HepG2 (cell line): ENCODE measurements at regions not wholly inside any gene's neighbourhood (a gene's known extent, or its start where the extent isn't known, plus 50 kb on each side); places are given as distances from the start of the nearest gene placed in this dataset.

Experiments used
- ATAC-seq: fragments of 200-7000 bp; cut with Tn5 transposase; 3 replicates; pipeline ENCODE4 v1.9.1; 2020; ENCODE audit warnings: mild to moderate bottlenecking, moderate library complexity
- BruUV-seq: library from RNA; stranded (reverse); fragments of 400-500 nt; replicated peaks from 2 replicates; lab custom pipeline; 2021; lab: Mats Ljungman, UMichigan
- CTCF ChIA-PET: fragments of 300-600 bp; formaldehyde crosslinking; extraction: SDS; loops from one replicate; lab custom pipeline; 2021; ENCODE audit warnings: low total read pairs, inconsistent platforms, low intra/inter-chr PET ratio; lab: Yijun Ruan, JAX
- POLR2A ChIA-PET: fragments of 350-600 bp; sonication (Branson Sonifier 250); formaldehyde crosslinking; loops from one replicate; lab custom pipeline; 2020; ENCODE audit warnings: antibody characterized with exemption, inconsistent platforms; lab: Yijun Ruan, JAX
- DNase-seq: peaks from one replicate; pipeline ENCODE4 v3.0.0-alpha.2; 2015; ENCODE audit warnings: low spot score
- FAIRE-seq: peaks from 3 replicates; lab custom pipeline; 2011; peaks lifted over from hg19 to GRCh38; lab: Jason Lieb, UNC
- H2AFZ ChIP-seq: one replicate; pipeline ENCODE4 v1.6.1; 2011; ENCODE audit warnings: low read length, inconsistent platforms
- H3K27ac ChIP-seq: fragments of 300-600 bp; 3 replicates; pipeline ENCODE4 v1.8.0; 2011; ENCODE audit warnings: mixed run types, mild to moderate bottlenecking, mixed read lengths, low read length, inconsistent platforms; ENCODE audit not compliant: insufficient read depth; ENCODE audit errors: extremely low read length
- H3K27me3 ChIP-seq, 2 experiments: fragments of 200-600 bp in 1 of 2; 2 replicates in 1 of 2; 3 replicates in 1 of 2; pipeline versions ENCODE4 v1.6.0 to v1.8.0; 2011; ENCODE audit warnings: low read length in 2 of 2, mild to moderate bottlenecking in 2 of 2, moderate library complexity in 2 of 2, inconsistent platforms in 1 of 2; ENCODE audit not compliant: insufficient read depth in 2 of 2, control insufficient read depth in 1 of 2
- H3K36me3 ChIP-seq, 2 experiments: fragments of 200-600 bp in 1 of 2; replicated peaks in 1 of 2; 2 replicates in 1 of 2; 3 replicates in 1 of 2; pipeline versions ENCODE4 v1.5.1 to v1.8.0; 2011; ENCODE audit warnings: low read length in 2 of 2, inconsistent platforms in 1 of 2; ENCODE audit not compliant: insufficient read depth in 2 of 2, control insufficient read depth in 1 of 2
- H3K4me1 ChIP-seq: 2 replicates; pipeline ENCODE4 v1.5.1; 2012; ENCODE audit warnings: low read length, inconsistent platforms; ENCODE audit not compliant: insufficient read depth
- H3K4me2 ChIP-seq: 2 replicates; pipeline ENCODE4 v1.6.0; 2011; ENCODE audit warnings: low read depth, low read length, inconsistent platforms
- H3K4me3 ChIP-seq, 3 experiments: fragments of 200-600 bp in 1 of 3; sonication (generic), shearing (Covaris generic) in 1 of 3; replicated peaks in 1 of 3; 2 replicates each; pipeline ENCODE4 v1.5.1; 2011 to 2016; ENCODE audit warnings: low read length in 3 of 3, inconsistent platforms in 2 of 3, low read depth in 2 of 3, mild to moderate bottlenecking in 2 of 3, control low read depth in 1 of 3, mixed read lengths in 1 of 3; ENCODE audit not compliant: insufficient read depth in 1 of 3
- H3K79me2 ChIP-seq: one replicate; pipeline ENCODE4 v1.6.1; 2011; ENCODE audit warnings: low read length, inconsistent platforms; ENCODE audit not compliant: insufficient read depth
- H3K9ac ChIP-seq: 2 replicates; pipeline ENCODE4 v1.6.0; 2011; ENCODE audit warnings: mild to moderate bottlenecking, low read depth, low read length, inconsistent platforms; ENCODE audit not compliant: insufficient read depth
- H3K9me3 ChIP-seq: 2 replicates; pipeline ENCODE4 v1.5.1; 2012; ENCODE audit warnings: mild to moderate bottlenecking, low read length
- H4K20me1 ChIP-seq: 2 replicates; pipeline ENCODE4 v1.6.0; 2011; ENCODE audit warnings: inconsistent platforms, mild to moderate bottlenecking, low read length, moderate library complexity; ENCODE audit not compliant: insufficient read depth
- MAFK ChIP-seq, 2 experiments: IDR thresholded peaks in 1 of 2; conservative IDR thresholded peaks in 1 of 2; 2 replicates each; pipeline ENCODE4 v1.6.1; 2011; ENCODE audit warnings: improper control_type of control experiment in 2 of 2, low read length in 2 of 2
- SP2 ChIP-seq: sonication (generic); formaldehyde crosslinking; IDR thresholded peaks from 2 replicates; pipeline ENCODE4 v1.5.1; 2020; ENCODE audit warnings: mild to moderate bottlenecking, missing genetic modification reagents
- STAT5B ChIP-seq: sonication (generic); formaldehyde crosslinking; IDR thresholded peaks from 2 replicates; pipeline ENCODE4 v1.4.0; 2020; ENCODE audit warnings: missing genetic modification reagents
- ZNF354B ChIP-seq: sonication (generic); formaldehyde crosslinking; IDR thresholded peaks from 2 replicates; pipeline ENCODE4 v1.8.0; 2022; ENCODE audit warnings: mild to moderate bottlenecking, missing genetic modification reagents
- WGBS: methylation state at CpG from one replicate; pipeline ENCODE4 v1.1.6; 2017; ENCODE audit warnings: low lambda C conversion rate; 5-methylcytosine and 5-hydroxymethylcytosine counted together
- in situ Hi-C: cut with HindIII; loops from 2 replicates; pipeline ENCODE4 v1.10.0; 2017; ENCODE audit warnings: low pct_unique_long_range_greater_than_20kb; ENCODE audit not compliant: extremely low pct_ligation_motif_present
- intact Hi-C: fragments of 100-400 bp; cut with micrococcal nuclease; formaldehyde crosslinking; loops from one replicate; pipeline ENCODE4 v1.10.0; 2022; ENCODE audit not compliant: unreplicated experiment
- TF ChIP-seq, protein P1 (sequence below): sonication (generic); formaldehyde crosslinking; IDR thresholded peaks from 2 replicates; pipeline ENCODE4 v1.4.0; 2020; ENCODE audit warnings: low read depth, mild to moderate bottlenecking, missing genetic modification reagents

DNA sequence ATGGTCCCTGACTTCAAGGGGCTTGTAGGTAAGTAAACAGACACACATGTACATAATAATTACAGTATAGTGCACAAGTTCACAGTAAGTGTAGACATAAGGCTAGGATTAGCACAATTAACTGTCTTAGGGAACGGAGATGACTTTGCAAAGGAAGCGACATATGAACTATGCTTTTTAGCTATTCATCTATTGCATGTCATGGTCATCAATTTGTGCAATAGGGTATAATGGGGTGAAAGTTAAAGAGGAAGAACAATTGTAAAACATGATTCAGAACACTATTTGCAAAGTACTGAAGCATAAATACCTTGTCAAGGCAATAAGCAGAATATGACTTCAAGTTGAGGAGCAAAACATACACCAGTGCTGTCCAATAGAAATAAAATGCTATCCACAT, 112.3 kb upstream of the SLC8A1 start:
- in situ Hi-C loops: no loop called here
- WGBS: 1% methylated on average over 2 of the region's 2 CpGs
- no peak for FAIRE-seq

DNA sequence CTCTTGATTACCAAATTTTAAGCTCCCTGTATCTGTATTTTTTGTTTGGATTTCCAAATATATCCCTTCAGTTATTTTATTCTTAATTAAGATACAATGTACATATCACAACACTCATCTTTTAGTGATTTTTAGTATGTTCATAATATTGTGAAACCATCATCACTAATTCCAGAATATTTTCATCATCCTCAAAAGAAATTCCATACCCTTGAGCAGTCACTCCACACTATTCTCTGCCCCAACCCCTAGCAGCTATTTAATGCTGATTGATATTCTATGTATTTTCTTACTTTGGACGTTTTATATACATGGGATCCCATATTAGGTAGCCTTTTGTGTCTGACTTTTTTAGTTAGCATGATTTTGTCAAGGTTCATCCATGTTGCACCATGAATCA, 127.4 kb upstream of the SLC8A1 start:
- H3K9me3 ChIP-seq: no peaks in the 10 kb centered on the region
- no peaks in the 10 kb centered on the region for H4K20me1 ChIP-seq
- intact Hi-C loops: no loop called here
- H3K36me3 ChIP-seq: no peaks in the 10 kb centered on the region
- H3K4me1 ChIP-seq: no peaks in the 10 kb centered on the region
- H3K27ac ChIP-seq: no peak overlapping the region
- WGBS: 2% methylated on average over 1 of the region's 1 CpG
- FAIRE-seq (no peak), ATAC-seq (no peak), DNase-seq (no peak)
- H3K27me3 ChIP-seq: no peaks in the 10 kb centered on the region
- ChIA-PET POLR2A (no interaction called here), CTCF (no interaction called here)
- TF ChIP-seq MAFK (conservative IDR thresholded peaks at IDR 0.05 in 1 of 2, IDR thresholded peaks at IDR 0.05 in 1 of 2; ENCODE audit: low read length in 2 of 2) (0 out of 4 replicates have a peak, but pooled peaks of 1 of the 2 experiments have one; percentile 2), SP2 (no peak)
- no peak overlapping the region for H3K9ac ChIP-seq
- H3K79me2 ChIP-seq: no peaks in the 10 kb centered on the region
- no TSS peak for BruUV-seq
- H3K4me3 ChIP-seq: no peak overlapping the region
- in situ Hi-C loops: no loop called here
- no peak overlapping the region for H3K4me2 ChIP-seq
- H2AFZ ChIP-seq: no peak overlapping the region

More for the DNA sequence above, 112.3 kb upstream of the SLC8A1 start:
- no peaks in the 10 kb centered on the region for H3K79me2 ChIP-seq
- TF ChIP-seq, protein P1, sequence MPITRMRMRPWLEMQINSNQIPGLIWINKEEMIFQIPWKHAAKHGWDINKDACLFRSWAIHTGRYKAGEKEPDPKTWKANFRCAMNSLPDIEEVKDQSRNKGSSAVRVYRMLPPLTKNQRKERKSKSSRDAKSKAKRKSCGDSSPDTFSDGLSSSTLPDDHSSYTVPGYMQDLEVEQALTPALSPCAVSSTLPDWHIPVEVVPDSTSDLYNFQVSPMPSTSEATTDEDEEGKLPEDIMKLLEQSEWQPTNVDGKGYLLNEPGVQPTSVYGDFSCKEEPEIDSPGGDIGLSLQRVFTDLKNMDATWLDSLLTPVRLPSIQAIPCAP (CRISPR knock-in tag): no peak
- TF ChIP-seq ZNF354B (CRISPR knock-in tag) (no peak), STAT5B (CRISPR knock-in tag) (no peak)
- no peak overlapping the region for H3K4me2 ChIP-seq
- H3K9me3 ChIP-seq: no peaks in the 10 kb centered on the region
- H3K4me3 ChIP-seq: no peak overlapping the region
- no peaks in the 10 kb centered on the region for H3K4me1 ChIP-seq
- ATAC-seq (no peak), DNase-seq (no peak)
- BruUV-seq: no TSS peak
- H4K20me1 ChIP-seq: no peaks in the 10 kb centered on the region
- CTCF ChIA-PET: no interaction called here
- no peaks in the 10 kb centered on the region for H3K36me3 ChIP-seq
- no peaks in the 10 kb centered on the region for H3K27me3 ChIP-seq
- H2AFZ ChIP-seq: no peak overlapping the region
- POLR2A ChIA-PET: no interaction called here
- no peak overlapping the region for H3K9ac ChIP-seq
- intact Hi-C loops: no loop called here
- H3K27ac ChIP-seq: no peak overlapping the region
